Common myeloid progenitor, CD34-positive (primary cell): ENCODE measurements at regions not wholly inside any gene's neighbourhood (a gene's known extent, or its start where the extent isn't known, plus 50 kb on each side); places are given as distances from the start of the nearest gene placed in this dataset.

Source experiments
- CTCF ChIA-PET: fragments of 350-600 bp; sonication (Branson Sonifier 250); formaldehyde crosslinking; loops from one replicate; lab custom pipeline; 2021; ENCODE audit warnings: antibody characterized with exemption; lab: Charles Lee
- POLR2A ChIA-PET: fragments of 350-600 bp; sonication (Branson Sonifier 250); formaldehyde crosslinking; loops from one replicate; lab custom pipeline; 2021; ENCODE audit warnings: antibody characterized with exemption; lab: Charles Lee
- DNase-seq, 3 donors: peaks; one replicate each; pipeline versions ENCODE4 v3.0.0 to v3.0.0-alpha.2; 2013
- H3K27ac ChIP-seq, 2 experiments: 1 replicate in 1 of 2; 2 replicates in 1 of 2; pipeline ENCODE4 v1.7.0; 2013; ENCODE audit warnings: inconsistent platforms in 2 of 2, low read length in 2 of 2, mild to moderate bottlenecking in 2 of 2, low read depth in 1 of 2, moderate library complexity in 1 of 2; ENCODE audit not compliant: severe bottlenecking in 2 of 2, insufficient read depth in 1 of 2, poor library complexity in 1 of 2
- H3K27me3 ChIP-seq, 5 experiments: replicated peaks in 2 of 5; 1 replicate in 3 of 5; 2 replicates in 2 of 5; pipeline versions ENCODE4 v1.6.1 to v1.7.0; 2013; ENCODE audit warnings: low read length in 4 of 5, mild to moderate bottlenecking in 2 of 5, moderate library complexity in 2 of 5, inconsistent platforms in 1 of 5; ENCODE audit not compliant: insufficient read depth in 5 of 5, control insufficient read depth in 4 of 5
- H3K36me3 ChIP-seq, 4 experiments: 1 replicate in 2 of 4; 2 replicates in 2 of 4; pipeline versions ENCODE4 v1.6.1 to v1.7.0; 2013; ENCODE audit warnings: low read length in 3 of 4, control low read depth in 1 of 4, mild to moderate bottlenecking in 1 of 4; ENCODE audit not compliant: control insufficient read depth in 4 of 4, insufficient read depth in 4 of 4
- H3K4me1 ChIP-seq, 4 experiments: 1 replicate in 3 of 4; 2 replicates in 1 of 4; pipeline versions ENCODE4 v1.6.1 to v1.7.1; 2013; ENCODE audit warnings: low read length in 3 of 4, mild to moderate bottlenecking in 3 of 4, control low read depth in 1 of 4, inconsistent platforms in 1 of 4, moderate library complexity in 1 of 4; ENCODE audit not compliant: control insufficient read depth in 4 of 4, insufficient read depth in 4 of 4; ENCODE audit errors: control extremely low read depth in 1 of 4
- H3K4me3 ChIP-seq, 7 experiments: 1 replicate in 4 of 7; 2 replicates in 3 of 7; pipeline versions ENCODE4 v1.5.1 to v1.7.0; 2013; ENCODE audit warnings: mild to moderate bottlenecking in 7 of 7, low read length in 6 of 7, moderate library complexity in 6 of 7, inconsistent platforms in 2 of 7, low read depth in 2 of 7, control low read depth in 1 of 7; ENCODE audit not compliant: insufficient read depth in 4 of 7, control insufficient read depth in 1 of 7; ENCODE audit errors: extremely low read depth in 1 of 7
- H3K9me3 ChIP-seq, 5 experiments: 1 replicate in 4 of 5; 2 replicates in 1 of 5; pipeline versions ENCODE4 v1.6.1 to v1.7.1; 2013; ENCODE audit warnings: low read length in 4 of 5, mild to moderate bottlenecking in 2 of 5, inconsistent platforms in 1 of 5, low read depth in 1 of 5, moderate library complexity in 1 of 5; ENCODE audit not compliant: control insufficient read depth in 4 of 5, insufficient read depth in 2 of 5; ENCODE audit errors: control extremely low read depth in 1 of 5
- WGBS: methylation state at CpG from one replicate; pipeline ENCODE4 v1.1.5; 2013; ENCODE audit not compliant: insufficient coverage; 5-methylcytosine and 5-hydroxymethylcytosine counted together

DNA sequence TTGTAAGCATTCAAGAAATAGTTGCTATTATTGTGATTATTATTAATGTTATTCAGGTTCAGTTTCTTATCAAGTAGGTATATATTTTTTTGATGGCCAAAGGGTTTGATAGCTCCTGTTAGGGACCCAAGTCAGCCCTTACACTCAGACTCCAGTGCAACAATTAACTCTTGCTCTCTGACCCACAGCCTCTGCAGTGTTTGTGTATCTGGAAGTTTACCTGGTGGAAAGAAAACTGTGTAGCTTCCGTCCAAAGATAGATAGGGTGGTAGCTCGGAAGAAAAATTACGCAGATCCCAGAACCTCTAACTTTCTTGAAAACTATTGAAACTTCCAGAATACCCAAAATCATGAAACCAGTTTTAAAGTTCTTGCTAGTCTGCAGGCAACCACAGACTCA is 58.6 kb upstream of the IGFBP2 start:
- ChIA-PET CTCF (no interaction called here), POLR2A (no interaction called here)
- Histone ChIP-seq H3K27me3 (peaks cover 0 to 4% (median 0%) of the 10 kb centered on the region in 5 experiments), H3K36me3 (no peaks in the 10 kb centered on the region), H3K27ac (no peak overlapping the region), H3K9me3 (peaks cover 0 to 8% (median 2%) of the 10 kb centered on the region in 5 experiments), H3K4me3 (no peak overlapping the region), H3K4me1 (no peaks in the 10 kb centered on the region)
- WGBS: 100% methylated on average over 2 of the region's 3 CpGs
- no peak for DNase-seq

GRCh38 chr2:216575465-216575864 is 57.8 kb upstream of the IGFBP2 start:
- Histone ChIP-seq H3K4me3 (no peak overlapping the region), H3K4me1 (no peaks in the 10 kb centered on the region), H3K36me3 (no peaks in the 10 kb centered on the region), H3K9me3 (peaks cover 0 to 8% (median 2%) of the 10 kb centered on the region in 5 experiments), H3K27me3 (peaks cover 0 to 5% (median 3%) of the 10 kb centered on the region in 5 experiments), H3K27ac (no peak overlapping the region)
- WGBS: 100% methylated on average over 1 of the region's 1 CpG
- ChIA-PET CTCF (no interaction called here), POLR2A (no interaction called here)
- DNase-seq: peak in 1 of 3 donors; percentile 8

DNA sequence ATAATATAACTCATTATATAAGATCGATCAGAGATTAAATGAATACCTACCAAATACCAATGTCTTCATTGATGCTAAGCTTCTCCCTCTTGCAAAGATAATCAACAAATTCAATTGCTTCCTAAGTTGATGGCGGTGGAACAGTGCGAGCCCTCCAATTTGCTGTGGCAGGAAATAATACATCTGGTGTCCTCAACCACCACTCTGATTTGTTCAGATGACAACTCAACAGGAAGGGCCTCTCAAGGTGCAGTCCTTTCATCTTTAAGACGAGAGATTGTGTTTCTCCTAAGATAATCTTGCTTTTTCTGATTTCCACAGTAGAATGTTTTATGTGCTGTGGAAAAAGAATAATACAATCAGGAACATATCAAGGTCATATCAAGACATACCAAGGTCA is 56.6 kb upstream of the IGFBP2 start:
- Histone ChIP-seq H3K4me1 (no peaks in the 10 kb centered on the region), H3K27me3 (peaks cover 0 to 7% (median 3%) of the 10 kb centered on the region in 5 experiments), H3K4me3 (no peak overlapping the region), H3K9me3 (peaks cover 0 to 2% (median 0%) of the 10 kb centered on the region in 5 experiments), H3K36me3 (no peaks in the 10 kb centered on the region), H3K27ac (no peak overlapping the region)
- POLR2A ChIA-PET: no interaction called here
- CTCF ChIA-PET: no interaction called here
- DNase-seq: peak in 1 of 3 donors; percentile 12
- 59% methylated on average over 2 of the region's 4 CpGs for WGBS

- DNase-seq: peak in 2 of 3 donors; percentile 10 to 13
- ChIA-PET POLR2A (no interaction called here), CTCF (interaction anchor here (0.9 to 1.4 kb wide), 2 partner anchors 15 to 87 kb away, joined by 3 to 4 read pairs; no protein-coding TSS in a partner anchor)
- no peaks in the 10 kb centered on the region for H3K4me1 ChIP-seq
- H3K9me3 ChIP-seq: peaks cover 0 to 2% (median 0%) of the 10 kb centered on the region in 5 experiments
- no CpG with 5 or more reads among the region's 1 CpG for WGBS
- peaks cover 0 to 9% (median 6%) of the 10 kb centered on the region in 5 experiments for H3K27me3 ChIP-seq
- no peak overlapping the region for H3K27ac ChIP-seq
- no peaks in the 10 kb centered on the region for H3K36me3 ChIP-seq
- H3K4me3 ChIP-seq: no peak overlapping the region
Measured at GRCh38 chr2:216578325-216578724, 54.9 kb upstream of the IGFBP2 start.

- no peak for DNase-seq
- no peak overlapping the region for H3K4me3 ChIP-seq
- no peak overlapping the region for H3K27ac ChIP-seq
- no peaks in the 10 kb centered on the region for H3K36me3 ChIP-seq
- H3K9me3 ChIP-seq: peaks cover 0 to 3% (median 2%) of the 10 kb centered on the region in 5 experiments
- H3K4me1 ChIP-seq: no peaks in the 10 kb centered on the region
- WGBS: 92% methylated on average over 7 of the region's 8 CpGs
- ChIA-PET CTCF (interaction anchor here (1.3 to 1.9 kb wide), 2 partner anchors 10 to 22 kb away, joined by 5 to 6 read pairs; no protein-coding TSS in a partner anchor), POLR2A (interaction anchor here (0.9 kb wide), 1 partner anchor 14 kb away, joined by 3 read pairs; no protein-coding TSS in a partner anchor)
- H3K27me3 ChIP-seq: peaks cover 0 to 17% (median 5%) of the 10 kb centered on the region in 5 experiments
Measured at GRCh38 chr2:216583147-216583546, 50.1 kb upstream of the IGFBP2 start.
